ENCODE measurements at regions not wholly inside any gene's neighbourhood (a gene's known extent, or its start where the extent isn't known, plus 50 kb on each side); places are given as distances from the start of the nearest gene placed in this dataset.

- FAIRE-seq: no peak
These were observed 553.2 kb upstream of the FAT1 start for GRCh38 chr4:187276736-187277408.

- FAIRE-seq: no peak
These were observed 559.7 kb upstream of the FAT1 start for GRCh38 chr4:187283201-187283955.

- no peak for FAIRE-seq
These were observed 562.9 kb upstream of the FAT1 start for GRCh38 chr4:187286525-187286924.

GRCh38 chr4:187289371-187289770 is 565.7 kb upstream of the FAT1 start:
- no peak for FAIRE-seq

GRCh38 chr4:187294861-187295260 is 571.2 kb upstream of the FAT1 start:
- no peak for FAIRE-seq

GRCh38 chr4:187301923-187302322 is 578.3 kb upstream of the FAT1 start:
- FAIRE-seq: no peak

- FAIRE-seq: no peak
These were observed 578.9 kb upstream of the FAT1 start for GRCh38 chr4:187302457-187303150.

- FAIRE-seq: no peak
These were observed 580.5 kb upstream of the FAT1 start for GRCh38 chr4:187304133-187304532.

- FAIRE-seq: no peak
These were observed 583.5 kb upstream of the FAT1 start for GRCh38 chr4:187307131-187307530.

- no peak for FAIRE-seq
These were observed 585.8 kb upstream of the FAT1 start for GRCh38 chr4:187309456-187309855.

- no peak for FAIRE-seq
These were observed 588.6 kb upstream of the FAT1 start for GRCh38 chr4:187312299-187312698.

GRCh38 chr4:187317799-187318198 is 594.1 kb upstream of the FAT1 start:
- FAIRE-seq: no peak

- no peak for FAIRE-seq
These were observed 598.1 kb upstream of the FAT1 start for GRCh38 chr4:187321711-187322110.

- no peak for FAIRE-seq
These were observed 608.5 kb upstream of the FAT1 start for GRCh38 chr4:187332141-187332540.

- FAIRE-seq: no peak
These were observed 609.5 kb upstream of the FAT1 start for GRCh38 chr4:187333151-187333550.

- FAIRE-seq: no peak
These were observed 611.7 kb upstream of the FAT1 start for GRCh38 chr4:187335339-187335738.

- no peak for FAIRE-seq
These were observed 631.1 kb upstream of the FAT1 start for GRCh38 chr4:187354740-187355139.

- no peak for FAIRE-seq
These were observed 633.5 kb upstream of the FAT1 start for GRCh38 chr4:187357045-187357643.

GRCh38 chr4:187357821-187358220 is 634.2 kb upstream of the FAT1 start:
- no peak for FAIRE-seq

- FAIRE-seq: no peak
These were observed 632.4 kb upstream of the ZFP42 start for GRCh38 chr4:187362937-187363857.

GRCh38 chr4:187364401-187364800 is 631.2 kb upstream of the ZFP42 start:
- no peak for FAIRE-seq

GRCh38 chr4:187364851-187365250 is 630.7 kb upstream of the ZFP42 start:
- no peak for FAIRE-seq

Data from A204.1 (cell line).